GM12878 (cell line): ENCODE measurements at regions not wholly inside any gene's neighbourhood (a gene's known extent, or its start where the extent isn't known, plus 50 kb on each side); places are given as distances from the start of the nearest gene placed in this dataset.

Source experiments
- ATAC-seq: fragments of 200-7000 bp; cut with Tn5 transposase; 3 replicates; pipeline ENCODE4 v1.9.1; 2020; ENCODE audit warnings: mild to moderate bottlenecking, moderate library complexity
- BruUV-seq: library from RNA; stranded (reverse); fragments of 400-500 nt; replicated peaks from 2 replicates; lab custom pipeline; 2021; lab: Mats Ljungman, UMichigan
- CTCF ChIA-PET: fragments of 300-600 bp; sonication (Branson Sonifier 250); formaldehyde crosslinking; extraction: SDS; loops from one replicate; lab custom pipeline; 2021; ENCODE audit warnings: inconsistent platforms; lab: Yijun Ruan, JAX
- POLR2A ChIA-PET: fragments of 350-600 bp; formaldehyde crosslinking; extraction: SDS; loops from one replicate; lab custom pipeline; 2021; ENCODE audit warnings: inconsistent platforms; lab: Charles Lee
- RAD21 ChIA-PET: fragments of 300-600 bp; sonication (Branson Sonifier 250); formaldehyde crosslinking; loops from one replicate; lab custom pipeline; 2023; ENCODE audit warnings: antibody characterized with exemption; ENCODE audit not compliant: unreplicated experiment; lab: Charles Lee
- SMC1A ChIA-PET: fragments of 300-600 bp; sonication (Branson Sonifier 250); formaldehyde crosslinking; loops from one replicate; lab custom pipeline; 2023; ENCODE audit not compliant: unreplicated experiment, uncharacterized antibody; lab: Charles Lee
- DNase-seq: peaks from one replicate; pipeline ENCODE4 v3.0.0-alpha.2; 2011; ENCODE audit warnings: low read depth, low spot score
- FAIRE-seq: peaks from 3 replicates; lab custom pipeline; 2011; peaks lifted over from hg19 to GRCh38; lab: Jason Lieb, UNC
- H2AFZ ChIP-seq: 2 replicates; pipeline ENCODE4 v1.6.0; 2011; ENCODE audit warnings: low read depth, low read length, control low read depth; ENCODE audit not compliant: control insufficient read depth
- H3K27ac ChIP-seq: 2 replicates; pipeline ENCODE4 v1.5.1; 2011; ENCODE audit warnings: control low read depth; ENCODE audit not compliant: control insufficient read depth, insufficient read depth
- H3K27me3 ChIP-seq, 2 experiments: replicated peaks in 1 of 2; 2 replicates each; pipeline versions ENCODE4 v1.6.0 to v1.6.1; 2011; ENCODE audit warnings: low read length in 1 of 2; ENCODE audit not compliant: control insufficient read depth in 2 of 2, insufficient read depth in 2 of 2
- H3K36me3 ChIP-seq, 2 experiments: 2 replicates each; pipeline ENCODE4 v1.5.1; 2011; ENCODE audit warnings: low read length in 1 of 2; ENCODE audit not compliant: control insufficient read depth in 2 of 2, insufficient read depth in 2 of 2
- H3K4me1 ChIP-seq: 2 replicates; pipeline ENCODE4 v1.6.1; 2011; ENCODE audit warnings: mild to moderate bottlenecking, low read length, moderate library complexity, mixed read lengths; ENCODE audit not compliant: control insufficient read depth, insufficient read depth
- H3K4me2 ChIP-seq: 2 replicates; pipeline ENCODE4 v1.6.0; 2011; ENCODE audit warnings: control low read depth; ENCODE audit not compliant: control insufficient read depth, insufficient read depth
- H3K4me3 ChIP-seq: fragments of 200-600 bp; sonication (generic); 2 replicates; pipeline ENCODE4 v1.5.1; 2016
- H3K79me2 ChIP-seq: 2 replicates; pipeline ENCODE4 v1.6.0; 2011; ENCODE audit warnings: low read length; ENCODE audit not compliant: control insufficient read depth, insufficient read depth
- H3K9ac ChIP-seq: 2 replicates; pipeline ENCODE4 v1.8.0; 2011; ENCODE audit warnings: low read length, control low read depth, mixed read lengths; ENCODE audit not compliant: control insufficient read depth, insufficient read depth
- H3K9me3 ChIP-seq: replicated peaks from 3 replicates; pipeline ENCODE4 v1.5.1; 2011; ENCODE audit warnings: mild to moderate bottlenecking, low read length; ENCODE audit not compliant: control insufficient read depth, insufficient read depth
- H4K20me1 ChIP-seq: 2 replicates; pipeline ENCODE4 v1.6.0; 2011; ENCODE audit not compliant: control insufficient read depth, insufficient read depth
- ATF3 ChIP-seq: IDR thresholded peaks from 2 replicates; pipeline ENCODE4 v1.6.1; 2011; ENCODE audit warnings: low read depth, mild to moderate bottlenecking, low read length, moderate library complexity, borderline replicate concordance; ENCODE audit errors: extremely low read depth
- BACH1 ChIP-seq: fragments of 450-650 bp; IDR thresholded peaks from 2 replicates; pipeline ENCODE4 v1.6.1; 2017; ENCODE audit warnings: mild to moderate bottlenecking, borderline replicate concordance
- ESRRA ChIP-seq: IDR thresholded peaks from 2 replicates; pipeline ENCODE4 v1.6.1; 2012; ENCODE audit warnings: mild to moderate bottlenecking, low read length, improper control_type of control experiment
- FOXM1 ChIP-seq: IDR thresholded peaks from 2 replicates; pipeline ENCODE4 v1.6.1; 2012; ENCODE audit warnings: low read depth, mild to moderate bottlenecking, inconsistent platforms, low read length, moderate library complexity
- IKZF1 ChIP-seq: fragments of 450-650 bp; conservative IDR thresholded peaks from 2 replicates; pipeline ENCODE4 v1.6.1; 2017; ENCODE audit warnings: antibody characterized with exemption, mild to moderate bottlenecking
- IRF5 ChIP-seq: fragments of 450-650 bp; IDR thresholded peaks from 2 replicates; pipeline ENCODE4 v1.6.1; 2017; ENCODE audit warnings: borderline replicate concordance
- NRF1 ChIP-seq: conservative IDR thresholded peaks from 2 replicates; pipeline ENCODE4 v1.6.1; 2011; ENCODE audit warnings: mild to moderate bottlenecking, low read depth, low read length, improper control_type of control experiment
- YY1 ChIP-seq: IDR thresholded peaks from 2 replicates; pipeline ENCODE4 v1.6.1; 2011; ENCODE audit warnings: low read depth, mild to moderate bottlenecking, low read length
- WGBS: methylation state at CpG from one replicate; pipeline ENCODE4 v1.1.6; 2016; ENCODE audit warnings: low lambda C conversion rate; ENCODE audit not compliant: insufficient replicate concordance, insufficient coverage; ENCODE audit errors: missing lambda C conversion rate; 5-methylcytosine and 5-hydroxymethylcytosine counted together
- in situ Hi-C: fragments of 300-500 bp; cut with MboI; formaldehyde crosslinking; loops from 9 replicates; pipeline ENCODE4 v1.14.3; 2018; ENCODE audit warnings: mixed read lengths
- intact Hi-C: fragments of 100-400 bp; cut with micrococcal nuclease; formaldehyde crosslinking; loops from one replicate; pipeline ENCODE4 v1.14.2; 2022; ENCODE audit not compliant: unreplicated experiment
- TF ChIP-seq, protein P1 (sequence below): fragments of 450-650 bp; IDR thresholded peaks from 2 replicates; pipeline ENCODE4 v1.6.1; 2017; ENCODE audit warnings: mild to moderate bottlenecking, moderate library complexity
- TF ChIP-seq, protein P2 (sequence below), 3 experiments: IDR thresholded peaks in 2 of 3; conservative IDR thresholded peaks in 1 of 3; 2 replicates each; pipeline ENCODE4 v1.5.1; 2011; ENCODE audit warnings: low read depth in 3 of 3, low read length in 3 of 3, mild to moderate bottlenecking in 3 of 3, control low read depth in 2 of 3, moderate library complexity in 2 of 3, inconsistent platforms in 1 of 3, mixed read lengths in 1 of 3; ENCODE audit not compliant: control insufficient read depth in 2 of 3, insufficient read depth in 1 of 3; ENCODE audit errors: extremely low read depth in 1 of 3
- TF ChIP-seq, protein P3 (sequence below): IDR thresholded peaks from 2 replicates; pipeline ENCODE4 v1.6.1; 2012; ENCODE audit warnings: mild to moderate bottlenecking, low read depth, low read length
- TF ChIP-seq, protein P4 (sequence below): IDR thresholded peaks from 2 replicates; pipeline ENCODE4 v1.6.1; 2012; ENCODE audit warnings: low read depth, low read length, improper control_type of control experiment

DNA sequence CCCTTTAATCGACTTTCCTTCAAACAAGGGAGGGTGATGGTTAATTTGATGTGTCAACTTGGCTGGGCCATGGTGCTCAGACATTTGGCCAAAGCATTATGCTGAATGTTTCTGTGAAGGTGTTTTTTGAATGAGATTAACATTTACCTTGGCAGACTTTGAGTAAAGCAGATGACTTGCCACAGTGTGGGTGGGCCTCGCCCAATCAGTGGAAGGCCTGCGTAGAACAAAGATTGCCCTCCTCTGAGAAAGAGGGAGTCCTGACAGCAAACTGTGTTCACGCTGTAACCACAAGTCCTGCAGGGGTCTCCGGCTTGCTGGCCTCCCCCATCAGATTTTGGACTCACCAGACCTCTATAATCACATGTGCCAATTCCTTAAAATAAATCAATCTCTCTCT lies 118.7 kb downstream of the SOX9 start:
- H3K4me2 ChIP-seq = no peak overlapping the region
- WGBS = 41% methylated on average over 5 of the region's 5 CpGs
- TF ChIP-seq ESRRA = no peak
- no peak for TF ChIP-seq ATF3
- TF ChIP-seq, protein P1, sequence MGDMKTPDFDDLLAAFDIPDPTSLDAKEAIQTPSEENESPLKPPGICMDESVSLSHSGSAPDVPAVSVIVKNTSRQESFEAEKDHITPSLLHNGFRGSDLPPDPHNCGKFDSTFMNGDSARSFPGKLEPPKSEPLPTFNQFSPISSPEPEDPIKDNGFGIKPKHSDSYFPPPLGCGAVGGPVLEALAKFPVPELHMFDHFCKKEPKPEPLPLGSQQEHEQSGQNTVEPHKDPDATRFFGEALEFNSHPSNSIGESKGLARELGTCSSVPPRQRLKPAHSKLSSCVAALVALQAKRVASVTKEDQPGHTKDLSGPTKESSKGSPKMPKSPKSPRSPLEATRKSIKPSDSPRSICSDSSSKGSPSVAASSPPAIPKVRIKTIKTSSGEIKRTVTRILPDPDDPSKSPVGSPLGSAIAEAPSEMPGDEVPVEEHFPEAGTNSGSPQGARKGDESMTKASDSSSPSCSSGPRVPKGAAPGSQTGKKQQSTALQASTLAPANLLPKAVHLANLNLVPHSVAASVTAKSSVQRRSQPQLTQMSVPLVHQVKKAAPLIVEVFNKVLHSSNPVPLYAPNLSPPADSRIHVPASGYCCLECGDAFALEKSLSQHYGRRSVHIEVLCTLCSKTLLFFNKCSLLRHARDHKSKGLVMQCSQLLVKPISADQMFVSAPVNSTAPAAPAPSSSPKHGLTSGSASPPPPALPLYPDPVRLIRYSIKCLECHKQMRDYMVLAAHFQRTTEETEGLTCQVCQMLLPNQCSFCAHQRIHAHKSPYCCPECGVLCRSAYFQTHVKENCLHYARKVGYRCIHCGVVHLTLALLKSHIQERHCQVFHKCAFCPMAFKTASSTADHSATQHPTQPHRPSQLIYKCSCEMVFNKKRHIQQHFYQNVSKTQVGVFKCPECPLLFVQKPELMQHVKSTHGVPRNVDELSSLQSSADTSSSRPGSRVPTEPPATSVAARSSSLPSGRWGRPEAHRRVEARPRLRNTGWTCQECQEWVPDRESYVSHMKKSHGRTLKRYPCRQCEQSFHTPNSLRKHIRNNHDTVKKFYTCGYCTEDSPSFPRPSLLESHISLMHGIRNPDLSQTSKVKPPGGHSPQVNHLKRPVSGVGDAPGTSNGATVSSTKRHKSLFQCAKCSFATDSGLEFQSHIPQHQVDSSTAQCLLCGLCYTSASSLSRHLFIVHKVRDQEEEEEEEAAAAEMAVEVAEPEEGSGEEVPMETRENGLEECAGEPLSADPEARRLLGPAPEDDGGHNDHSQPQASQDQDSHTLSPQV = no peak
- TF ChIP-seq, protein P2, sequence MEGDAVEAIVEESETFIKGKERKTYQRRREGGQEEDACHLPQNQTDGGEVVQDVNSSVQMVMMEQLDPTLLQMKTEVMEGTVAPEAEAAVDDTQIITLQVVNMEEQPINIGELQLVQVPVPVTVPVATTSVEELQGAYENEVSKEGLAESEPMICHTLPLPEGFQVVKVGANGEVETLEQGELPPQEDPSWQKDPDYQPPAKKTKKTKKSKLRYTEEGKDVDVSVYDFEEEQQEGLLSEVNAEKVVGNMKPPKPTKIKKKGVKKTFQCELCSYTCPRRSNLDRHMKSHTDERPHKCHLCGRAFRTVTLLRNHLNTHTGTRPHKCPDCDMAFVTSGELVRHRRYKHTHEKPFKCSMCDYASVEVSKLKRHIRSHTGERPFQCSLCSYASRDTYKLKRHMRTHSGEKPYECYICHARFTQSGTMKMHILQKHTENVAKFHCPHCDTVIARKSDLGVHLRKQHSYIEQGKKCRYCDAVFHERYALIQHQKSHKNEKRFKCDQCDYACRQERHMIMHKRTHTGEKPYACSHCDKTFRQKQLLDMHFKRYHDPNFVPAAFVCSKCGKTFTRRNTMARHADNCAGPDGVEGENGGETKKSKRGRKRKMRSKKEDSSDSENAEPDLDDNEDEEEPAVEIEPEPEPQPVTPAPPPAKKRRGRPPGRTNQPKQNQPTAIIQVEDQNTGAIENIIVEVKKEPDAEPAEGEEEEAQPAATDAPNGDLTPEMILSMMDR (IDR thresholded peaks at IDR 0.05 in 2 of 3, conservative IDR thresholded peaks at IDR 0.05 in 1 of 3; ENCODE audit: control insufficient read depth in 2 of 3, extremely low read depth in 1 of 3, insufficient read depth in 1 of 3, low read depth in 3 of 3, low read length in 3 of 3) = no peak
- TF ChIP-seq IKZF1 = no peak
- TF ChIP-seq IRF5 = no peak
- TF ChIP-seq, protein P3, sequence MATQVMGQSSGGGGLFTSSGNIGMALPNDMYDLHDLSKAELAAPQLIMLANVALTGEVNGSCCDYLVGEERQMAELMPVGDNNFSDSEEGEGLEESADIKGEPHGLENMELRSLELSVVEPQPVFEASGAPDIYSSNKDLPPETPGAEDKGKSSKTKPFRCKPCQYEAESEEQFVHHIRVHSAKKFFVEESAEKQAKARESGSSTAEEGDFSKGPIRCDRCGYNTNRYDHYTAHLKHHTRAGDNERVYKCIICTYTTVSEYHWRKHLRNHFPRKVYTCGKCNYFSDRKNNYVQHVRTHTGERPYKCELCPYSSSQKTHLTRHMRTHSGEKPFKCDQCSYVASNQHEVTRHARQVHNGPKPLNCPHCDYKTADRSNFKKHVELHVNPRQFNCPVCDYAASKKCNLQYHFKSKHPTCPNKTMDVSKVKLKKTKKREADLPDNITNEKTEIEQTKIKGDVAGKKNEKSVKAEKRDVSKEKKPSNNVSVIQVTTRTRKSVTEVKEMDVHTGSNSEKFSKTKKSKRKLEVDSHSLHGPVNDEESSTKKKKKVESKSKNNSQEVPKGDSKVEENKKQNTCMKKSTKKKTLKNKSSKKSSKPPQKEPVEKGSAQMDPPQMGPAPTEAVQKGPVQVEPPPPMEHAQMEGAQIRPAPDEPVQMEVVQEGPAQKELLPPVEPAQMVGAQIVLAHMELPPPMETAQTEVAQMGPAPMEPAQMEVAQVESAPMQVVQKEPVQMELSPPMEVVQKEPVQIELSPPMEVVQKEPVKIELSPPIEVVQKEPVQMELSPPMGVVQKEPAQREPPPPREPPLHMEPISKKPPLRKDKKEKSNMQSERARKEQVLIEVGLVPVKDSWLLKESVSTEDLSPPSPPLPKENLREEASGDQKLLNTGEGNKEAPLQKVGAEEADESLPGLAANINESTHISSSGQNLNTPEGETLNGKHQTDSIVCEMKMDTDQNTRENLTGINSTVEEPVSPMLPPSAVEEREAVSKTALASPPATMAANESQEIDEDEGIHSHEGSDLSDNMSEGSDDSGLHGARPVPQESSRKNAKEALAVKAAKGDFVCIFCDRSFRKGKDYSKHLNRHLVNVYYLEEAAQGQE = no peak
- TF ChIP-seq NRF1 = no peak
- no peak for TF ChIP-seq YY1
- no peak for TF ChIP-seq BACH1
- TF ChIP-seq, protein P4, sequence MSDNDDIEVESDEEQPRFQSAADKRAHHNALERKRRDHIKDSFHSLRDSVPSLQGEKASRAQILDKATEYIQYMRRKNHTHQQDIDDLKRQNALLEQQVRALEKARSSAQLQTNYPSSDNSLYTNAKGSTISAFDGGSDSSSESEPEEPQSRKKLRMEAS = no peak
- TF ChIP-seq FOXM1 = no peak

More for the DNA sequence above, 118.7 kb downstream of the SOX9 start:
- H2AFZ ChIP-seq = no peak overlapping the region
- ChIA-PET SMC1A (no interaction called here), CTCF (no interaction called here), POLR2A (no interaction called here), RAD21 (no interaction called here)
- H3K9ac ChIP-seq = no peak overlapping the region
- no peaks in the 10 kb centered on the region; the same call in 2 of the 3 replicates for H3K9me3 ChIP-seq
- H4K20me1 ChIP-seq = no peaks in the 10 kb centered on the region
- no peaks in the 10 kb centered on the region for H3K36me3 ChIP-seq
- in situ Hi-C loops (no loop called here), intact Hi-C loops (no loop called here)
- no peak overlapping the region for H3K4me3 ChIP-seq
- FAIRE-seq = peak; percentile 13
- no peaks in the 10 kb centered on the region for H3K79me2 ChIP-seq
- no TSS peak for BruUV-seq
- no peak for ATAC-seq
- H3K27ac ChIP-seq = no peak overlapping the region
- no peaks in the 10 kb centered on the region for H3K4me1 ChIP-seq
- no peaks in the 10 kb centered on the region for H3K27me3 ChIP-seq
- DNase-seq = no peak
